ENCODE measurements at regions not wholly inside any gene's neighbourhood (a gene's known extent, or its start where the extent isn't known, plus 50 kb on each side); places are given as distances from the start of the nearest gene placed in this dataset.
"Not testable (repeated sequence)": the region's sequence is repeated elsewhere in the genome, so short reads cannot be mapped to it uniquely, and the experiment has no call there.

DNA sequence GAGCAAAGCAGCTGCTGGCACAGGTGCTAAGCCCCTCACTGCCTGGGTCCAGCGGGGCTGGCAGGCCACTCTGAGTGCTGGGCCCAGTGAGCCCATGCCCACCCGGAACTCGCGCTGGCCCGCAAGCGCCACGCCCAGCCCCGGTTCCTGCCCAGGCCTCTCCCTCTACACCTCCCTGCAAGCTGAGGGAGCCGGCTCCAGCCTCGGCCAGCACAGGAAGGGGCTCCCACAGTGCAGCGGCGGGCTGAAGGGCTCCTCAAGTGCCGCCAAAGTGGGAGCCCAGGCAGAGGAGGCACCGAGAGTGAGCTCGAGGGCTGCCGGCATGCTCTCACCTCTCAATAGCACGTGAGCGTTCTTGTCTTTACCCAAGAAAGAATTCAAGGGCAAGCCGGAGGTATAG is 219.5 kb upstream of the FRG2C start:
- DNase-seq (ENCODE audit: low read depth), result not testable (repeated sequence)

DNA sequence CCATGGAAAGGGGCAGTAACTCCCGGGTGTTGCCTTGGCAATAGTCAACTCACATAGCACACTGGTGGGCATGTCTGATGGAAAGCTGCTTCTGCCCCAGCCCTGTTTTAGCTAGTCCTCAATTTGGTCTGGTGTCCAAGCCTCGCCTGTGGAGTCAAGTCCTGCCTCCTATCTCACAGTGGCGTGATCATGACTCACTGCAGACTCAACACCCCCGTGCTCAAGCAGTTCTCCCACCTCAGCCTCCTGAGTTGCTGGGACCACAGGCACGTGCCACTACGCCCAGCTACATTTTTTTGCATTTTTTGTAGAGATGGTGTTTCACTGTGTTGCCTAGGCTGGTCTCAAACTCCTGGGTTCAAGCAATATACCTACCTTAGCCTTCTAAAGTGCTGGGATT is 218.9 kb upstream of the FRG2C start:
- DNase-seq (ENCODE audit: low read depth), result peak; percentile 13

- DNase-seq (ENCODE audit: low read depth), result not testable (repeated sequence)
Observed at GRCh38 chr3:75446948-75447347, 217.2 kb upstream of the FRG2C start.

GRCh38 chr3:75453328-75453727 is 210.8 kb upstream of the FRG2C start:
- DNase-seq (ENCODE audit: low read depth), result peak; percentile 36

- DNase-seq (ENCODE audit: low read depth), result not testable (repeated sequence)
Observed at GRCh38 chr3:75453839-75454238, 210.3 kb upstream of the FRG2C start.

DNA sequence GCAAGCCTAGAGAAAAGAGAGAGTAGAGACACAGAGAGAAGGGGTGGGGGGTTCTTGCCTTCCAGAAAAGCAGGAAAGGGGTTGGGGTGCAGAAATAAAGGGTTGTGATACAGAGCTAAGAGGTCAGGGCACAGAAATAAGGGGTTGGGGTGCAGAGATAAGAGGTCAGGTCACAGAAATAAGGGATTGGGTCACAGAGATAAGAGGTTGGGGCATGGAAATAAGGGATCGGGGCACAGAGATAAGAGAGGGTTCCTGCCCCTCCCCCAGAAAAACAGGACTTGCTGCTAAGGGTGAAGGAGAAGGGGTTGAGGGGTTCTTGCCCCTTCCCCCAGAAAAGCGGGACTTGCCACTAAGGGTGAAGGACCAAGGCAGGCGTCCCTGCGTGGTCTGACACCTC is 189.6 kb upstream of the FRG2C start:
- not testable (repeated sequence) for DNase-seq (ENCODE audit: low read depth)

GRCh38 chr3:75496600-75496999 is 167.5 kb upstream of the FRG2C start:
- not testable (repeated sequence) for DNase-seq (ENCODE audit: low read depth)

GRCh38 chr3:75500357-75500756 is 163.8 kb upstream of the FRG2C start:
- DNase-seq (ENCODE audit: low read depth), result not testable (repeated sequence)

DNA sequence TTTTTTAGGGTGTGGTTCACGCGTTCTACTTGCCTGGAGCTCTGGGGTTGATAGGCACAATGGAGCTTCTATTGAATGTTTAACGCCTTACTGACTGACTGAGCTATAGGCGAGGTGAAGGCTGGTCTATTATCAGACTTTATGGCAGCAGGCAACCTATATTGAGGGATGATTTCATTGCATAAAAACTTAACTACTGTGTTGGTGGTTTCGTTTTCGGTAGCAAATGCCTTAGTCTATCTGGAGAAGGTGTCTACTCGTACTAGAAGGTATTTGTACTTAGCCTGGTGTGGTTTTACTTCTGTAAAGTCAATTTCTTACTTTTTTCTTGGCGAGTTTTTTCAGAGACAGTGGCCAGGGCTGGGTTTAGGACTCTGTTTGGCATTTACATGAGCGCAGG is 162.0 kb upstream of the FRG2C start:
- DNase-seq (ENCODE audit: low read depth), result peak; percentile 6

- DNase-seq (ENCODE audit: low read depth), result peak; percentile 38
Observed at GRCh38 chr3:75502769-75503756, 161.1 kb upstream of the FRG2C start.

DNA sequence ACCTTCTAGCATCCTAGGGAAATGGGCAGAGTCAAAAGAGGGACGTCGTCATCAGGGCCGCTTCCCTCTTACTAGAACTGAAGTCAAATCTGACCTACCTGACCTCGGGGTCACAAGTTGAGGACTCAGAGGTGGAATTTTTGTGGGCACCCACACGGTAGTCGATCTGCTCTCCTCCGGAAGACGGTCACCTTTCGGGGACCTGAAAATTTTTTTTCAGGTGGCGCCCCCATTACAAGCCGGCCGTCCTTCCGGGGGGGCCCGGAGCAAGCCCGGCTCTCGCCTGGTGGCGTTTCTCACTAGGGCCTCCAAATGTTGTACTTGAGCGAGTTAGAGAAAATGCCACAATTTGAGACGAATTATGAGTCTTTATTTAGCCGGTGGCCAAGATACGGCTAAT is 157.5 kb upstream of the FRG2C start:
- no peak for DNase-seq (ENCODE audit: low read depth)

GRCh38 chr3:75507956-75508355 is 156.2 kb upstream of the FRG2C start:
- not testable (repeated sequence) for DNase-seq (ENCODE audit: low read depth)

DNA sequence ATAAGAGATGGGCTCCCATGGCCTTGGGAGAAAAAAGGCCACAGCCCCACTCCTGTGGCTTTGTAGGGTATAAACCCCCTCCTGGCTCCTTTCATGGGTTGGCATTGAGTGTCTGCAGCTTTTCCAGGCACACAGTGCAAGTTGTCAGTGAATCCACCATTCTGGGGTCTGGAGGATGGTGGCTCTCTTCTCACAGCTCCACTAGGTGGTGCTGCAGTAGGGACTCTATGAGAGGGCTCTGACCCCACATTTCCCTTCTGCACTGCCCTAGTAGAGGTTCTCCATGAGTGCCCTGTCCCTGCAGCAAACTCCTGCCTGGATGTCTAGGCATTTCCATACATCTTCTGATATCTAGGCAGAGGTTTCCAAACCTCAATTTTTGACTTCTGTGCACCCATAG is 136.5 kb upstream of the FRG2C start:
- not testable (repeated sequence) for DNase-seq (ENCODE audit: low read depth)

GRCh38 chr3:75552095-75552494 is 112.0 kb upstream of the FRG2C start:
- peak; percentile 51 for DNase-seq (ENCODE audit: low read depth)

- not testable (repeated sequence) for DNase-seq (ENCODE audit: low read depth)
Observed at GRCh38 chr3:75564427-75564826, 99.7 kb upstream of the FRG2C start.

- DNase-seq (ENCODE audit: low read depth), result not testable (repeated sequence)
Observed at GRCh38 chr3:75572303-75572702, 91.8 kb upstream of the FRG2C start.

- DNase-seq (ENCODE audit: low read depth), result peak; percentile 32
Observed at GRCh38 chr3:75579091-75579490, 85.0 kb upstream of the FRG2C start.

- DNase-seq (ENCODE audit: low read depth), result peak; percentile 3
Observed at GRCh38 chr3:75579536-75579935, 84.6 kb upstream of the FRG2C start.

DNA sequence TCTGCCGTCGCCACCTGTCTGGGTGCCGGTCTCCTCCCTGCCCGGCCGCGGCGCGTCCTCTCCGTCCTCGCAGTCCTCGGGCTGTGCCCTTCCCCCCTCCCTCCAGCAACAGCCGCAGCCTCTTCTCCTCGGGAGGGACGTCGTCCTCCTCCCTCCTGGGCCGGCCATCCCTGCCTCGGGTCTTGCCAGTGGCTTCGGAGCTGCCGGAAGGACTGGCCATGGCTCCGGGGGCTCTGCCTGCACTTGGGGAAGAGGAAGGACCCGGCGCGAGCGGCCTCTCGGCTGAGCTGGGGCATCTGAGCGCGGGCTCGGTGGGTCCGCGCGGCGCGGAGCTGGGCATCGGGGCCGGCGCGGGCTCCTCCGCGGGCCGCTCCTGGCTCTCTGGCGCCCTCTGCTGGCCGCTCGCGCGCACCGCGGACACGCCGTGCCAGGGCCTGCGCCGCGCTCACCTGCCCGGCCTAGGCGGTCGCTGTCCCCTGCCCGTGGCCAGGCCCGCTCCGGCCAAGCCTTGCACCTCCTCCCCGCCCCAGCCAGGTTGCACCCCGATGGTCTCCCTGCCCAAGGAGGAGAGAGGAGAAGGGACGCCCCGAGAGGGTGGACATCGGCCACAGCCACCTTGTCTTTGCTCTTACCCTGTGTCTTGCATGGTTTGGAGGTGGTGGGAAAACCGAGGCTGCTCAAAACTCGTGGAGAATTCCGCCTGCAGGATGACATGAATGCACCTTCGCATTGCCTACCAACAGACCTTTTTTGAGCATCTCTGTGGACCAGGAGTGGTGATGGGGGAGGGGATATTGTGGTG is 83.9 kb upstream of the FRG2C start:
- DNase-seq (ENCODE audit: low read depth), result peak; percentile 17

GRCh38 chr3:75582536-75582935 is 81.6 kb upstream of the FRG2C start:
- DNase-seq (ENCODE audit: low read depth), result not testable (repeated sequence)

- DNase-seq (ENCODE audit: low read depth), result peak; percentile 4
Observed at GRCh38 chr3:75583116-75583515, 81.0 kb upstream of the FRG2C start.

DNA sequence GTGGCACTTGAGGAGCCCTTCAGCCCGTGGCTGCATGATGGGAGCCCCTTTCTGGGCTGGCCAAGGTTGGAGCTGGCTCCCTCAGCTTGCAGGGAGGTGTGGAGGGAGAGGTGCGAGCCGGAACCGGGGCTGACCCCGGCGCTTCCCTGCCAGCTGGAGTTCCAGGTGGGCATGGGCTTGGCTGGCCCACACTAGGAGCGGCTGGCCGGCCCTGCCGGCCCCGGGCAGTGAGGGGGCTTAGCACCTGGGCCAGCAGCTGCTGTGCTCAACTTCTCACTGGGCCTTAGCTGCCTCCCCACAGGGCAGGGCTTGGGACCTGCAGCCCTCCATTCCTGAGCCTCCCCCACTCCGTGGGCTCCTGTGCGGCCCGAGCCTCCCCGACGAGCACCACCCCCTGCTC is 76.4 kb upstream of the FRG2C start:
- DNase-seq (ENCODE audit: low read depth), result not testable (repeated sequence)
